GM21381 (cell line): ENCODE measurements at regions not wholly inside any gene's neighbourhood (a gene's known extent, or its start where the extent isn't known, plus 50 kb on each side); places are given as distances from the start of the nearest gene placed in this dataset.
"Not testable (repeated sequence)": the region's sequence is repeated elsewhere in the genome, so short reads cannot be mapped to it uniquely, and the experiment has no call there.

ENCODE experiments used
- ATAC-seq: cut with Tn5 transposase; IDR thresholded peaks from one replicate; pipeline ENCODE4 v1.9.1; 2021; ENCODE audit warnings: mild to moderate bottlenecking, moderate library complexity; ENCODE audit not compliant: unreplicated experiment

DNA sequence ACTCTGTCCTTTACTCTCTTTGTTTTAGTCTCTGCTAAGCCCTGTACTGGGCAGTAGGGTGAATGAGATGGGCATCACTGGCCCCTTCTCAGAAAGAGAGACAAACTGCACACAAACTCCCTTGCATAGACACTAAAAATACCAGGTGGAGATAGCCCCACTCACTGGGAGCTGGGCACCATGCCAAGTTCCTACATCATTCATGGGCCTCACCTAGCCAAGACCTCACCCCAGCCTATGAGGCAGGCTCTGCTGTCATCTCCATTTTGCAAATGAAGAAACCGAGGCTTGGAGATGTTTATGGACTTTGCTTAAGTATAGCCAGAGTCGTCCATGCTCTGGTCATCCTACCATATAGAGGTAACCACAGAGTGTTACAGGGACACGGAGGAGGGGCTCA lies 499.8 kb upstream of the CDH11 start:
- ATAC-seq = no peak

DNA sequence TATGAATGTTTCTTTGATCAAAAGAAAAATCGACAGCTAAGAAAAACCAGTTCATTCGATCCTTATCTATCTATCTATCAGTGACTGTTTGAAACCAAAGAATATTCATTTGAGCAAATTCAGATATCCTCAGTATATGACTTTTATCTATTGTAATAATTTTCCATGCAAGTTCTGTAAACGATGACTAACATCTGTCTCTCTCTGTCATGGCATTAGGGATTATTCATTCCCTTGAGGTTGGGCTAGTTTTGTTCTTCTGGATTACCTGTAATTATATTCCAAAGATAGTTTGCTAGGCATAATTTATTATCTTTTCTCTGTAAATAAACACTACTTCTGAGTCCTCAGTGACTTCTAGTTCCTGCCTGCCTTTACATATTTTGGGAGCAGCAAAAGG lies 497.7 kb upstream of the CDH11 start:
- ATAC-seq = no peak

DNA sequence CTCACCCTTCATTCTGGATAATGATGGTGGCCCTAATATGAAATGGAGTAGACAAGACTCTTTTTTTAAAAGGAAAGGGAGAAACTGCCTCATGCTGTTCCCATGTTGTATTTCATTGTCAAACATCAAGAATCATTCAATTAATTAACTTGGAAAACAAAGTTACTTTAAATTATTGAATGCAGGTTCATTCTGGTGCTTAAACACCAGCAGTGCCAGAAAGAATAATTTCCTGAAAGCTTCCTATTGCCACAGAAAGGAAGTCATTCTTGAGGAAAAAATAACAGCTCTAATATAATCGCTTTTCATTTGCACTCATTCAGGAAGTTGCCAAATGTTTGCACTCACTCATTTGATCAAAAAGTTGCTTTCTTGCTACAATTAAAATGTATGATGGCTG lies 497.1 kb upstream of the CDH11 start:
- ATAC-seq = no peak

DNA sequence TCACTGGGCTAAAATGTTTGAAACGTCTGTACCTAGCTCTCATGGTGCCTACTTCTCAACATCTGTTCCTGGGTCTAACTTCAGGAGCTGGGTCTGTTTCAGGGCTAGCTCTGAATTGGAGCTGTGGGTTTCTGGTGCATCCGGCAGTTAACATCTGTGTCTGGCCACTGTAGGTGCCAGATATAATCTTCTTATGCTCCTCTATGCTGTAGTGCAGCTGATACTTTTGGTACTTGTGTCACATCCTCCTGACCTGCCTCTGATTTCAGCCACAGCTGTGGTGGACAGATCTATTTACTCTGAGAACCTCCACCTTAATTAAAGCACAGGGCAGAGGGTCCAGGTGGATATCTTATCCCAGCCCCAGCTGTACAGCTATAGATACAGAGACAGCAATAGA lies 496.5 kb upstream of the CDH11 start:
- ATAC-seq = no peak

DNA sequence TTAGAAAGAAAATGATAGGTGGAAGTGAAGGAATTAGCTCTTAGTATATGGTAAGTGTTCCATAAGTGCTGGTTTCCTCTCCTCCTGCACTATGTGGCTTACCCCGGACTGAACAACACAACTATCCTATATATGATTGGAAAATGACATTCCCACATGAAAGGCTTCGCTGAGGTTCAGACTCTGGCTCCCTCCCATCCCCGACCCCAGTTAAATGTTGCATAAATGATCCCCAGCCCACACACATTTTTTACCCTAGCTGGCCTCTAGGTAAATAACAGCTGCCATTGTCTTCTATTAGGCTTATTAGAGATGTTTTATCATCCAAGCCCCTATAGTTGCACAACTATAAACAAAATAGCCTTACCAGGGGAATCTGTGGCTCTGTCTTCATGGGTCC lies 495.6 kb upstream of the CDH11 start:
- ATAC-seq = no peak

DNA sequence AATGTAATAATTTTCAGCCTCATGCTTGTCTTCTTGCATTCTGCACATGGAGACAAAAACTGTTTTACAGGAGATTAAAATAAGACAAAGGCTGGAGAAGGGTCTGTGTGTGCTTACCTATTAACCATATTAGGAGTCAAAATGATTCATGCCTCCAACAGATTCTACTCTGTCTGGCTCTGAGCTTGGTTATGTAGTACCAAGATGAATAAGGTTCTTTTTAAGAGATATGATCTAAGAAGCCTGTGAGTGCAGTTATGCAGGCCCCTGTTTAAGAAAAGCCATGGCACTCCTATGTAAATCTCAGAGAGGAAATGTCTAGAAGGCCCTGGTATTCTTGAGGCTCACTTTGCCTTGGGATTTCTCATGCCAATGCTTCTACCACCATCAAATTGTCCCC lies 486.6 kb upstream of the CDH11 start:
- no peak for ATAC-seq

DNA sequence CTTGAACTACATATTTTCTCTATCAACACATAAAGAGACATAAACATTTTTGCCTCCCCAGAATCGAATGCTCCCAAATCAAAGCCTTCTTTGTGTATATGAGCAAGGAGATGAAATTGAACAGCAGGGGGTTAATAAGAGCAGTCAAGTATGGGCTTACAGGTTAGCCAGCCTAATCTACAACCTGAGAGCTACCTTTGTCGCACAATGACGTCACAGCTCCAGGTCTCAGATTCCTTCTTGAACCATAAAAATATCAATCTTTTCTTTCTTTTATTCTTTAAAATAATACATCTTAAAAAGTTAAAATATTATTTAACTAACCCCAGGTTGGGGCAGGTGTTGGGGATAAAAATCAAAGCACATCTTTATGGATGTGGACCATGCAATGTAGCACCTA lies 482.9 kb upstream of the CDH11 start:
- no peak for ATAC-seq

DNA sequence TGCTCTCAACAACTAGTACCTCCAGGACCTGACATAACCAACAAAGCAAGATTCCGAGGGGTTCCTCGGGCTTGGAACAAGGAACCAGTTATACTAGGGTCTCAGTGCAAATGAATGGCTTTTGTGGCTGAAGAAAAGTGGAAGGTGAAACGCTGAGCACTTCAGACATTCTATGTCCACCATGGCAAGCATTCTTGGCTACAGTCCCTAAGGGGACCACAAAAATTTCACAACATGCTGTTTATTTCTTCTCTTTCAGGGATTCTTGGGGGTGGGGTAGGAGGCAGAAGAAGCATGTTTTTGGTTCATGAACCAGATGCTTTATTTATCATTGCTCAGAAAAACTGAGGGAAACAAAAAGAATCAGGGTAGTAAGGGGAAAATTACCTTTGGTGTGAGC lies 479.9 kb upstream of the CDH11 start:
- ATAC-seq = no peak

DNA sequence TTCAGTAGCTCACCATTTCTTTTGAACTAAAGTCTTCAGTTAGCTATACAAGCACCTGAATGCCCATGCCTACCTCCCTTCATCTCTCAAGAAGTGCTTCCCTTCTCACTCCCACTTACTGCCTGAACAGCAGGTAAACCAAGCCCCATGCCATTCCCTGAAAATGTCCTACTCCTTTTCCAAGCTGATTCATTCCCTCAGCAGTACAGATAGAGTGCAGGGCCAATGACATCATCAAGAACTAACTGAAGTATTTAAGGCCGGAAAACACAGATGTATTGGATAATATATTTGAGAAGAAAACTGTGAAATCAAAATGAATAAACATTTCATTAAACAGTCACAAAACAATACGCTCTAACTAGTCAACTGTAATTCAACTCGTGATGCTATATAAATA lies 478.8 kb upstream of the CDH11 start:
- ATAC-seq = no peak

DNA sequence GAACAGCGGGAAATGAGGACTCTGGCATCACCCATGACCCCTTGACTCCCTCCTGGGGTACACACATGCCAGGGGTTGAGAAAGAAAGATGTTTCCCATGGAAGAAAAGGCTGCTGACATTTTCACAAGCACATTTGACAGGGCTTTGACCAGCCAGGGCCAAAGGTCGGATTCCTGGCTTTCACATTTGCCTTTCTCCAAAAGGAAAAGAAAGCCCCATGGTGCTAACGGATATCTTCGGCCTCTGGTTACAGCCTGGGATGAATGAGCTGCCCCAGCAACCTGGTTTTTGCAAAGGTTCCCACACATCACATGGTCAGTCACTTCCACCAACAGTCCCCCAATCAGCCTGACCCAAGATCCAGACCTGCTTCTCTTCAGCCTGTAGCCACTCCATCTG lies 478.2 kb upstream of the CDH11 start:
- no peak for ATAC-seq

DNA sequence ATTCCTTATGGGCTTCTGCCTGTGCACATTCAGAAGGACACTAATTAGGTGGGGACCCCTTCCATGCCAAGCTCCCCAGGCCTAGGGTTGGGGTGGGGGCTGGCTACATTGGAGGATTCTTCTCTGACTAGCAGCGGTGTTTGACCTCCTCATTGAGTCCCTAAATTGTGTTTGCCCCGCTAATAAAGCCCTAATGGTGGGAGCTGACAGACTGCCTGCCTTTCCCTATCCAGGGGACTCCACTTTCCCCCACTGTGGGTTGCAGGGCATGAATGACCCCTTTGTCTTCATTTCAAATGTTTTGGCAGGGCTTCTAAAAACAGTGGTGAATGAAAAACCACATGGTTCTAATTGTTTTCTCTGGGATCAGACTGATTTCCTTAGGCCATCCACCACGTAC lies 476.8 kb upstream of the CDH11 start:
- ATAC-seq = no peak

DNA sequence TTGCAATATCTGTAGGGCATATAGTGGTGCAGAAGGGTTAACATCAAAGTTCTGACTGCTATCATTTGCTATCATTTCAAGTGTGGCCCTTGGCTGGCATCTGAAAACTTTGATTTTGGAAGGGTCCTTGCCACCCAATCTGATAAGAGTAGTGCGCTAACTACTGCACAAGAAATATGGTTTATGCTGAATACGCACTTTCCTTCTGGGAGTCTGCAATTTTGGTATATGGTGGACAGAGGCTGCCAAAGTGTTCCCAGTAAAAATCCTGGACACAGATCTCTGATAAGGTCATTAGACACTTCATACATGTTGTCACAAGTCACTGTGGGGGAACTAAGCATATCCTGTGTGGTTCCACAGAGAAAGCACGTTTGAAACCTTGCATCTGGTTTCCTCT lies 461.6 kb upstream of the CDH11 start:
- ATAC-seq = no peak

DNA sequence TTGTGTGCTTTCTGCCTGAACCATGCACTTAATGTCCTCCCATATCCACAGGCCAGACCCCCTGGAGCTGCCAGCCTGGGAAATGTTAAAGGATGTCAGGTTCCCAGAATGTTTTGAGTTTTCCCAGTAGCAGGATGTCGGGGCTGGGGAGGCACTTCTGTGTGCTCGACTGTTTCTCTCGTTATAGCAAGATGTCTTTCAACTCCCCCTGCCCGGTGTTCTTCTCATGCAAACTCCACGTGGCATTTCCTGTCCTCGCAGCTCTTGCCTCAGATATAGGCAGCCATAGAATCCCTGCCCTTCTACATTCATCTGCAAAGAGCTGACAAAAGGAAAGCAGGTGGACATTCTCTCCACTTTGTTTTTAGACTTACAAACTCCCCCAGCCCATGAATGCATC lies 457.2 kb upstream of the CDH11 start:
- ATAC-seq = no peak

DNA sequence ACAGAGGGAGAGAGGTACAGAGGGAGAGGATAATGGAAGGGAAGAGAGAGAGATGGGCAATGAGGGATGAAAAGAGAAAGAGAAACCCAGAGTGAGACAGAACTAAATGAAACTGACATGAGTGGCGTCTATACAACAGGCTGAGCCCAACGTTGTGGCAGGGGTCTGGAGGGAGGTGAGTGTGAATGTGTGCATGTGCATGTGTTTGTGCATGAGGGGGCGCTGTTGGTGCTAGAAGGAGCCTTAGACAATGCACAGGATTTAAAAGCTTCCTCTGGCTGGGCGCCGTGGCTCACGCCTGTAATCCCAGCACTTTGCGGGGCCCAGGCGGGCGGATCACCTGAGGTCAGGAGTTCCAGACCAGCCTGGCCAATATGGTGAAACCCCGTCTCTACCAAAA lies 454.8 kb upstream of the CDH11 start:
- ATAC-seq = no peak

DNA sequence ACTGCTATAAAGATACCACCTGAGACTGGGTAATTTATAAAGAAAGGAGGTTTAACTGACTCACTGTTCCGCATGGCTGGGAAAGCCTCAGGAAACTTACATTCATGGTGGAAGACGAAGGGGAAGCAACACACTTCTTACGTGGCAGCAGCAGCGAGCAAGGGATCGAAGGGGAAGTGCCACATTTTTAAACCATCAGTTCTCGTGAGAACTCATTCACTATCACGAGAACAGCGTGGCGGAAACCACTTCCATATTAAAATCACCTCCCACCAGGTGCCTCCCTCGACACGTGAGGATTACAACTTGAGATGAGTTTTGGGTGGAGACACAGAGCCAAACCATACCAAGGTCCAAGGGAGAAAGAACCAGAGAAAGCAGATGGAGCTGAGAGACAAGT lies 454.3 kb upstream of the CDH11 start:
- no peak for ATAC-seq

DNA sequence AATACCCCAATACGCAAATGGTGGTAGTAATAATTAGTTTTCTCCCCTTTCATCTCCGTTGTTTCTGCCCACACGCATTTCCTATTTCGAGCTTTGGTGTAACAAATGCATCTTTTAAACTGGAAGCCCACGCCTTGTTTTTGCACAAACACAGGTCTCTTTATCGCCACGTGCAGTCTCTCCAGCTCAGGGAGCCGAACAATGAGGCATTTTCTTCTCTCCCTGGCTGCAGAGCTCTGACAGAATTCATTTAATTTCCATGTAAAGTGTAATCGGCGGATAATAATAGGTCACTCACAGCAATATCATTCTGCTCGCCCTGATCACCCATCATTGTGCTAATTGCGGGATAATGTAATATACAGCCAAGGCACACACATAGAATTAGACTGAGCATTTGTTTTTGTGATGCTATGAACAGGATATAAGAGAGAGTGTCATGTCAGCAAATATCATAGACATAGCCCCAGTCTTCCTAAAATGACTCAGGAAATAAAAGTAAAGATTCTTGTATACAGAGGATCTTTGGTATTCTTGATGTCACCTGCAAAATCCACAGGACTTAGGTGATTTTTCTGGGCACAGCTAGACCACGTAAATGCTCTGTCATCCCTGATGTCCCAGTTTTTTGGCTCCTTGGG lies 452.6 kb upstream of the CDH11 start:
- no peak for ATAC-seq

DNA sequence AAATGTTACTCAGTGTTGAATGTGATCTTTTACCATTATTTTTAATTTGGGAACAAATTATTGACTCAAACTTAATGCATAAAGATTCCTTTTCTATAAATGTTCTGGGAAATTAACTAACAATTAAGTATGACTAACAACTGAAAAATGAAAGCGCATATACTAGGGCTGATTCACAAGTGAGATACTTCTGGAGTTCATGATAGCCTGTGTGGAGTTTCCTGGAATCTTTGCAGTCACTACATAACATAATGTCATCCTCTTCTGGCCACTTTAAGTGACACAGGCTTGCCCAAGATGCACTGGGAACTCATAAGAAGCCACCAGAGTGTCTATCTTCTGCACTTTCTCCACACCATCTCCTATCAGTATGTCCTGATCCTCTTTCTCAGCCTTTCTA lies 450.3 kb upstream of the CDH11 start:
- ATAC-seq = no peak

DNA sequence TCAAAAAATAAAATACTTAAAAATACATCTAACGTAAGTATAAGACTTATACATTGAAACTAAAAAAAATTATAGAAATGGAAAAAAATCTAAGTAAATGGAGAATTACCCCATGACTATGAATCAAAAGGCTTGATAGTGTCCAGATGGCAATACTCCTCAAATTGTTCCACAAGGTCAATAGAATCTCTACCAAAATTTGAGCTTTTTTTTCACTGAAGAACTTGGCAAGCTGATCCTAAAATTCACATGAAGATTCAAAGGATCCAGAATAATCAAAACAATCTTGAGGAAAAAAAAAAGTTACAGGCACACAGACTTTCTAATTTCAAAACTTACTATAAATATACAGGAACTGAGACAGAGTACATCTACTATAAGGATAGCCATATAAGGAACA lies 448.4 kb upstream of the CDH11 start:
- ATAC-seq = no peak

DNA sequence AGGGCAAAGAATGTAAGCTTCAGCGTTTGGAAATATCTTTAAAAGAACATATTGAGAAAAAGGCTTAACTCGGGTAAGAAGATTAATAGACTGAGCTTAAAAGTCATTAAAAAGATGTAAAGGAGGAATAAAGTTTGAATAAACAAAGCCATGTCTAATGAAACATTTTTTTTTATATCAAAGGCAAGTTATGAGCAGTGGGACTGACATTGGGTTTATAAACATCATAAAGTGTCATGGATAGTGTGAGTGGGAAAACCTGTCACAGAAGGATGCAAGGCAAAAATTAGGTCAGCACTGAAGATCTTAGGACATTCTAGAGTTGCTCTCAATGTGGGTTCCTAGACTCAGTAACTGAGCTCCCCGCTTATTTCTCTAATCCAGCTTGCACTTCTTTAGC lies 438.0 kb upstream of the CDH11 start:
- ATAC-seq = no peak

DNA sequence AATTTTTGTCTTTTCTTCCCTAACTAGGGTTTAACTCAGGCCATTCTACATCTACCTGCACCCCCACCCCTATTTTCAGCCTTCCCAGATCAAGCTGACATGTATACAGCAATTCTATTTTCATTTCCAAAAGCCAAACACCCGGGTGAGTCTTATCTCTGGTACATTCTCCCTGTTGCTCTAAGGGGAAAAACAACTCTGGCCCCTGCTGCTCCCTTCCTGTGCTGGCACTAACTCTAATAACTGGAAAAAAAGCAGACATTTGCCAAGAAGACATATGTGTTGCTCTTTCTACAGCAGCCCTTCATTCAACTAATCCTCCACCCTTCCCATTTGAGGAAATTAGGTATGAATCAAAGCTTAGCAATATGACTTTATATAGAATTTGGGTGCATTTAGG lies 427.8 kb upstream of the CDH11 start:
- not testable (repeated sequence) for ATAC-seq

DNA sequence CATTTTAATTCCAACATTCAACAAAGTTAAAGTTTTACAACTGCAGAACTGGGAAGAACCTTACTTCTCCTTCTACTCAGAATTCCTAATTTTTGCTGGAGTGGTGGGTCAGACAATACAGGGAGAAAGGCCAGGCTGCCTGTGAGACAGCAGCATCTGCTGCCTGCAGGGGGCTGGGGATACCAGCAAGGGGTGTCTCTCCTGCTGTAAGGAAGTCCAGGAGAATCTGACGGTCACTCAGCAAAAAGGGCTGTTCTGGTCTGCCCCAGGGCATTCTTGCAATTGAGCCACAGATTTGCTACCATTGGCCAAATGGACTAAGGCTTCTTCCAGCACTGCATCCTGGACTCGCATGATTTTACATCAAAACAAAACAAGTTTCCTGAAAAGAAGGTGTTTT lies 426.6 kb upstream of the CDH11 start:
- no peak for ATAC-seq

DNA sequence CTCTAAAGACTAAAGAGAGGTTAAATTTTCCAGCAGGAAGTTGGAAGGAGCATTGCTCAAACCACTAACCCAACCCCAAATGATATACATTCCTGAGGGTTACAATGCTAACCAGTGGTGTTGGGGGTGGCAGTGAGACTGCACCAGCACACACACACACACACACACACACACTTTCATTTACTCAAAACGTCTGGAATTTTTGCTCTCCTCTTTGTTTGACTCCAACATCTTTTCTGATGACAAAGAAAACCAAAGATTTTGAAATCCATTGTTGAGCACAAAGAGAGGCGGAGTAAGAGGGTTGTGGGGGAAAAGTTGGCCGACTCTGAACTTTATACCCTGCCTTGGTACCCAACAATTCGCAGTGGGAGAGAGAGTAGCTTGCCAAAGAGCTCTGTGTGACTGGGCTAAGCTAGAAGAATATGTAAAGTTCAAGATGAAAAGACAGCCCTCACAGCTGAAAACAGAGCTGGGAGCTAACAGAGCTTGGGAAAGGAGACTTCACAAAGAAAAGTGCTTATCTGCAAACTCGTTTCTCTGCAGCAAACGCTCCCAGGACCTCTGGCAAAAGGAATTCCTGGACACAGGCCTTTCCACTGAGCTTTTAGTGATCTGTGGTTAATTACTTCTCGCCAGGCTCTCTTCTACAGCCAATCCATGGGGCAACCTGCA lies 426.0 kb upstream of the CDH11 start:
- ATAC-seq = no peak

DNA sequence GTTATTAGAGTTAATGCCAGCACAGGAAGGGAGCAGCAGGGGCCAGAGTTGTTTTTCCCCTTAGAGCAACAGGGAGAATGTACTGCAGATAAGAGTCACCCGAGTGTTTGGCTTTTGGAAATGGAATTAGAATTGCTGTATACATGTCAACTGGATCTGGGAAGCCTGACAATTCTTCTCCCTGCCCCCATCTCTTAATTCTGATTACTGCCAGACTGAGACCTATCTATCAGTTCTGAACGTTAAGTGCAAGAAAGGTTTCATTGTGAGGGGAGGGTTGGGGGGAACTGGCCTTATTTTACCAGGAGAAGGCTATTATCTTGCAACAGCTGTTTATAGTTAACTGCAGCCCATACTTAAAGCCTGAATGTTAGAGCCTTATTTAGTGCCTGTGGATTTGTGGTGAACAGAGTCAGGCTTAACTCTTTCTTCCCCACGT lies 424.5 kb upstream of the CDH11 start:
- no peak for ATAC-seq
